ENCODE measurements at regions not wholly inside any gene's neighbourhood (a gene's known extent, or its start where the extent isn't known, plus 50 kb on each side); places are given as distances from the start of the nearest gene placed in this dataset.

DNA sequence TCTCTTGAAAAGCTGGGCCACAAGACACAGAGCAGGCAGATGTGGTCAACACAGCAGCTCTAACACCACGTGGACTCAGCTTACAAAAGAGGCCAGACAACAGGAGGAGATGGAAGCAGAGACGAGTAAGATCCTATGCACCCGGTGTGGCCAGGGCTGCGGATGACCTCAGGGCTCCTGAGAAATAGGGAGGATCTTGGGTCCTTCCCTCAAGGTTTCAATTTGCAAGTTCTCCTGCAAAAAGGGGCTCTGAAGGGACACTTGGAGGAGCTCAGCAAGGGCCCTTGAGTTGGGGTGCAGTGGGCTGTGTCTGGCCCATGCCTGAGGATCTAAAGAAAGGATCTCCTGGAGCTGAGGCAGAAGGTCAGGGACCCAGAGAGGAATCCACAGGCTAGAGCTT lies 249.5 kb upstream of the IGF1R start:
- H3K4me3 ChIP-seq (ENCODE audit: low read depth, low read length) = no peak overlapping the region
- TF ChIP-seq, protein P1, sequence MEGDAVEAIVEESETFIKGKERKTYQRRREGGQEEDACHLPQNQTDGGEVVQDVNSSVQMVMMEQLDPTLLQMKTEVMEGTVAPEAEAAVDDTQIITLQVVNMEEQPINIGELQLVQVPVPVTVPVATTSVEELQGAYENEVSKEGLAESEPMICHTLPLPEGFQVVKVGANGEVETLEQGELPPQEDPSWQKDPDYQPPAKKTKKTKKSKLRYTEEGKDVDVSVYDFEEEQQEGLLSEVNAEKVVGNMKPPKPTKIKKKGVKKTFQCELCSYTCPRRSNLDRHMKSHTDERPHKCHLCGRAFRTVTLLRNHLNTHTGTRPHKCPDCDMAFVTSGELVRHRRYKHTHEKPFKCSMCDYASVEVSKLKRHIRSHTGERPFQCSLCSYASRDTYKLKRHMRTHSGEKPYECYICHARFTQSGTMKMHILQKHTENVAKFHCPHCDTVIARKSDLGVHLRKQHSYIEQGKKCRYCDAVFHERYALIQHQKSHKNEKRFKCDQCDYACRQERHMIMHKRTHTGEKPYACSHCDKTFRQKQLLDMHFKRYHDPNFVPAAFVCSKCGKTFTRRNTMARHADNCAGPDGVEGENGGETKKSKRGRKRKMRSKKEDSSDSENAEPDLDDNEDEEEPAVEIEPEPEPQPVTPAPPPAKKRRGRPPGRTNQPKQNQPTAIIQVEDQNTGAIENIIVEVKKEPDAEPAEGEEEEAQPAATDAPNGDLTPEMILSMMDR (IDR thresholded peaks at IDR 0.05; ENCODE audit: insufficient read depth, low read length) = no peak
- DNase-seq (ENCODE audit: low read depth) = no peak

DNA sequence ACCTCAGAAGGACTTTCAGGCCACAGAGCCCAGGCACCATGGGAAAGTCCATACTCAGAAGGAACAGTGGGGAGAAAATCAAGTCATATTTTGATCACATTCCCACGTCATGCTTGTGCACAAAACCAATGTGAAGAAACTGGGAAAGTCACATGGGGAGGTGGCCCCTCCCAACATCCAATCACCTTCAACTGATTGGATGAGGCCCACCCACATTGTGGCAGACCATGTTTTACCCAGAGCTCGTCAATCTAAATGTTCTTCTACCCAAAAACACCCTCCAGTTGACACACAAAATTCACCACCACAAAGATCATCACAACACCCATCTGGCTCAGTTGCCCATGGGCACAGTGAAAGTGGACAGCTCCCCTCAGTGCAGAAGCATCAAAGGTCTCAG lies 248.2 kb upstream of the IGF1R start:
- no peak for DNase-seq (ENCODE audit: low read depth)

DNA sequence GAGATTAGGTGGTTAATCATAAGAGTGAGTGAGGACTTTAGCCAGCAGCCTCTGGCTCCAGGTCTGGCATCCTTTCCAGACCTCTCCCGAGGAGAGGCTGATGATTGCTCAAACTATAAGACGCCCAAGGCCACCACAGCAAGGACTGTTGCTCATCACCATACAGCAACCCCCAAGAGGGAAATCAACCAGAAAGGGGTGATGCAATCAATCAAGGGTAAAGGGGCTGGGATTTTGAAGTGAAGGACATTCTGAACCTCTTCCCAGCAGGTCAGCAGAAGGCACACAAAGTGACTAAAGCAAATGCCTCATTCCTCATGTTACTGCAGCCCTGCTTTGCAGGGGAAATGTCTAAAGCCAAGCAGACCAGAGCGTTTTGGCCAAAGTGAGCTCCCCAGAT lies 247.3 kb upstream of the IGF1R start:
- TF ChIP-seq, protein P1 (IDR thresholded peaks at IDR 0.05; ENCODE audit: insufficient read depth, low read length) = no peak
- no peak for DNase-seq (ENCODE audit: low read depth)
- H3K4me3 ChIP-seq (ENCODE audit: low read depth, low read length) = no peak overlapping the region

More for the DNA sequence above, 248.2 kb upstream of the IGF1R start:
- H3K4me3 ChIP-seq (ENCODE audit: low read depth, low read length) = no peak overlapping the region
- TF ChIP-seq, protein P1 (IDR thresholded peaks at IDR 0.05; ENCODE audit: insufficient read depth, low read length) = no peak

DNA sequence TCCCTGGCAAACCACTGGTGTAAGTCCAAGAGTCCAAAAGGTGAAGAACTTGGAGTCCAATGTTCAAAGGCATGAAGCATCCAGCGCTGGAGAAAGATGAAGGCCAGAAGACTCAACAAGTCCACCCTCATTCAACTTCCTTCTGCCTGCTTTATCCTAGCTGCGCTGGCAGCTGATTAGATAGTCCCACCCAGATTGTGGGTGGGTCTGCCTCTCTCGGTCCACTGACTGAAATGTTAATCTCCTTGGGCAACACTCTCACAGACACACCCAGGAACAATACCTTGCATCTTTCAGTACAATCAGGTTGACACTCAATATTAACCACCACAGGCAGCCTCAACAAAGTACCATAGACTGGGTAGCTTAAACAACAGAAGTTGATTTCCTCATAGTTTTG lies 245.9 kb upstream of the IGF1R start:
- no peak for DNase-seq (ENCODE audit: low read depth)
- TF ChIP-seq, protein P1 (IDR thresholded peaks at IDR 0.05; ENCODE audit: insufficient read depth, low read length) = no peak
- no peak overlapping the region for H3K4me3 ChIP-seq (ENCODE audit: low read depth, low read length)

- DNase-seq (ENCODE audit: low read depth) = no peak
- H3K4me3 ChIP-seq (ENCODE audit: low read depth, low read length) = no peak overlapping the region
- TF ChIP-seq, protein P1 (IDR thresholded peaks at IDR 0.05; ENCODE audit: insufficient read depth, low read length) = no peak
Measured at GRCh38 chr15:98403169-98403568, 245.2 kb upstream of the IGF1R start.

- no peak overlapping the region for H3K4me3 ChIP-seq (ENCODE audit: low read depth, low read length)
- DNase-seq (ENCODE audit: low read depth) = no peak
- TF ChIP-seq, protein P1 (IDR thresholded peaks at IDR 0.05; ENCODE audit: insufficient read depth, low read length) = no peak
Measured at GRCh38 chr15:98403569-98403968, 244.8 kb upstream of the IGF1R start.

DNA sequence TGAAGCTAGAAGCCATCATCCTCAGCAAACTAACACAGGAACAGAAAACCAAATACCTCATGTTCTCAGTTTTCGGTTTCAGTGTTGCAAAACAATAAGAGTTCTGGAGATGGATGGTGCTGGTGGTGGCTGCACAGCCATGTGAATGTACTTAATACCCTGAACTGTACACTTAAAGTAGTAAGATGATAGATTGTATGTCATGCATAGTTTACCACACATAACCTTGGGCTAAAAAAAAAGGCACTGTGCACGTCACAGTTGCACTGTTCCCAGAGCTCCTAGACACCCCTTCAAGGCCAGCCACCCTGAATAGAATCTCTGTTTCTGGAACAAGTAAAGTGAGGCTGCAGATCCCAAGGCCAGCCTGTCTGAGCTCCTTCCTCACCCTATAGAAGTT lies 243.3 kb upstream of the IGF1R start:
- H3K4me3 ChIP-seq (ENCODE audit: low read depth, low read length) = no peak overlapping the region
- no peak for DNase-seq (ENCODE audit: low read depth)
- TF ChIP-seq, protein P1 (IDR thresholded peaks at IDR 0.05; ENCODE audit: insufficient read depth, low read length) = no peak
